IPS DF 4.7 (cell line): ENCODE measurements at regions not wholly inside any gene's neighbourhood (a gene's known extent, or its start where the extent isn't known, plus 50 kb on each side); places are given as distances from the start of the nearest gene placed in this dataset.
A peak's percentile ranks its signal among the peaks of the same experiment; 100 is the strongest.

Experiments used
- DNase-seq: peaks from one replicate; pipeline ENCODE4 v3.0.0-alpha.2; 2013; ENCODE audit warnings: low spot score; ENCODE audit errors: extremely low read depth

DNA sequence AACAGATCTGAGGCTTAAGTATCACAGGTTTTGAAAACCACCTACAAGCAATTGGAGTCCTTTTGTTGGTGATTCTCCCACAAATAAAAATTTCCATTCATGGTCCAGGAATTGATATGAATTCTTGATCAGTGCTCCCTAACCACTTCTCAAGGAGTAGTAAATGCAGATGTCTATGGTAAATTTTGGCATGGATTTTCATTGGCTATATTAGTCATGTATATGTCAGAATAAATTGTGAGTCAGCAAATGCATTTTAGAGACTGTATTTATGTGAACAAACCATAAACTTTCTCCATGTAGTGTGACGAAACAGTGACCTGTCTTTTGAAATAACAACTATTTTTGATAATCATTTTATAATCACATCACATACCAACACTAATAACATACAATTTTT lies 611.1 kb downstream of the HTR1A start:
- DNase-seq, result no peak

DNA sequence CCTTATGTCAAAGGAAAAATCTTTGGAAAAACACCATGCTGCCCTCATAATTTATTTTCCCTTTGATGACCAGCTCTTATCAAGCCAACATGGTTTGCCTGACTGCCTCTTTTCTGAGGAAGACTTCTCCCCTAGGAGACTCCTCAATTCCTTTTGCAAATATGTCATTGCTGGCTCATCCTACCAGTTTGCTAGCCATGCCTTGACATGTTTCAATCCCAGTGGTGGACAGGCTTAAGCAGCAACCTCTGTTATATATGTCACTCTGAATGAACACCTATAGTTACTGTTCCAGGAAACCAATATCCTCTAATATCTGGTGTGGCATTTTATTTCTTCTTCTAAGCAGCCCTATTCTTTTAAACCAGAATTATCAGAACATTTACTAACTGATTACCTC lies 615.8 kb downstream of the HTR1A start:
- no peak for DNase-seq

DNA sequence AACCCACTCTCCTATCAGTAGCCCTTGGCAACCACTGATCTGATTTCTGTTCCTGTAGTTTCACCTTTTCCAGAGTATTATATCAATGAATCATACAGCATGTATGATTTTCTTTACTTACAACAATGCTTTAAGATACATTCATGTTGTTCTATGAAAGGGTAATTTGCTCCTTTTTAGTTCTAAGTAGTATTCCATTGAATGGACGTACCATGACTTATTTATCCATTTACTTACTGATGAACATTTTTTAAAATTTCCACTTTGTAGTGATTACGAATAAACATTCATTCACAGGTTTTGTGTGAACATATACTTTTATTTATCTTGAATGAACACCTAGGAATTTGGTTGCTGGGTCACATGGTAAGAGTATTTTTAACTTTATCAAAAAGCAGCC lies 620.8 kb downstream of the HTR1A start:
- no peak for DNase-seq

DNA sequence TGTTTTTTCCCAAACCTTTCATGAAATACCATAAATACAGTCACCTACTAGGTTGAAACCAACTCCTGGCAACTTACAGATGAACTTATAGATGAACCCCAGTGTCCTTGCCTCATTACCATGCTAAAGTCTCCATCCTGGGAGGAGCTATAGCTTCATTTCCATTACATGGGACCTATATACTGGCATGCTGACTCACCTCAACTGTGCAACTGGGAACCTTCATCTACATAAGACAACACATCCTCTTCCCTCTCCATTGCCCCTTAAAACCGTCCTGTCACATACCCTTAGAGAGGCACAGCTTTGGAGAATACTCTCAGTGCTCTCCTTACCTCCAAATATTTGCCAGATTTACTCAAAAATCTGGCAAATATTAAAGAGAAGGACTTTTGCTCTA lies 638.3 kb downstream of the HTR1A start:
- DNase-seq, result peak; percentile 28

DNA sequence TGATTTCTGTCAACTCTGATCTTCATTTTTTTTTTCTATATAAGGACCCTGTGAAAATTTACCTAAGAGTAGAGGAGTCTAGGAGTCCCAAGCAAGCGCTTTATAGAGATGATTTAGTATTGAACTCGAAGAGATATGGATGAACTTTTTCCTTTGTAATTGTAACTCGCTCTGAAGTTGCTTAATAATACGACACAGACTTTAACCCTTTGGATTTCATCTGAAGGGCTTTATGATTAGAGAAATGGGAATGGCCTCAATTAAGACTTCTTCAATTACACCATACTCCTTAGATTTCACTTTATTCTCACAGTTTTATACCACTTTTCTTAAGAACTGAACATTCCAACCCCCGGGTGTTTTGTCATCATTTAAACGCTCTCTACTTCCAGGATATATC lies 647.7 kb downstream of the HTR1A start:
- DNase-seq, result no peak

DNA sequence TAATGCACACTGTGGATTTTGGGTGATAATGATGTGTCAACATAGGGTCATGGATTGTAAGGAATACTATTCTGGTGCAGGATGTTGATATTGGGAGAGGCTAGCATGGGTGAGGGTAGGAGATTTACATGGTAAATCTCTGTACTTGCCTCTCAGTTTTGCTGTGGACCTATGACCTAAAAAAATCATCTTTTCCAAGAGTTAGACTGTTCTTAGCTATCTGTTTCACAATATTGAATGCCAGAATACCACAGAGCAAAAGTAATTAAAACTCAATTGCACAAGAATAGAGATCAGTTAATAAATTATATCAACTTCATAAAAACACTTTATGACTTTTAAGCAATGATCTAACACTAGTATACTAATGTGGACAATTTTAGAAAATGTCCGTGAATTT lies 651.6 kb downstream of the HTR1A start:
- DNase-seq, result no peak

DNA sequence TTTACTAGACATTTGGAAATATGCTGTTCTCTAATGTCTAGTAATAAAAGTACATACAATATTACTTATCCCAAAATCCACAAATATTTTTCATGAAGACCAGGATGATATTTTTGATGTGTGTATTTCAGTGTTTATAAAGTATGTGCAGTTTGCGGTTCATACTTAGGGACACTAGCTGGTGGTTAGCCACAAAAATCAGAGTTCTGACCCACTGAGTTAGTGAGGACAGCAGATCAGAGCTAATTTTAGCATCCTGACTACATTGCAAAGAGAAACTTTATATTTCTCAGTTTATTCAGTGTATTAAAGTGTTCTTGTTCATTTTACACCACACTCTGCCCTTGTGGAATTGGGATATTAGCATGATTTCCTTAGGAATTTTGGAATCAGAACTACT lies 655.3 kb downstream of the HTR1A start:
- DNase-seq, result no peak

DNA sequence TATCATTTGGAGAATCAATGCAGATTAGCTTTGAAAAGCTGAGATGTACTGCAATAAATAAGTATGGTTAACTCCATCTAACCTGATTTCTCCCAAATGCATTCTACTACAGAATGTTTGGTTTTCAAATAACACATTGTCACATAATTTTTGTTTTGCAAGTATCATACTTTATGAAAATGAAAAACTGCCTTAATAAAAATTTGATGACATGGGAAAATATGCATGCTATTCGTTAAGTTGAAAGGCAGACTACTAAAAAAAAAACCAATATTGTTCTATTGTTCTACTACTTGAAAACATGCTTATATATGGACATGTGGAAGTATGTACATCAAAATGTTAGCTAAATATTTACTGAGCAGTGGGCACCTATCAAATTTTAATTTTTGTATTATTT lies 668.9 kb downstream of the HTR1A start:
- DNase-seq, result no peak

DNA sequence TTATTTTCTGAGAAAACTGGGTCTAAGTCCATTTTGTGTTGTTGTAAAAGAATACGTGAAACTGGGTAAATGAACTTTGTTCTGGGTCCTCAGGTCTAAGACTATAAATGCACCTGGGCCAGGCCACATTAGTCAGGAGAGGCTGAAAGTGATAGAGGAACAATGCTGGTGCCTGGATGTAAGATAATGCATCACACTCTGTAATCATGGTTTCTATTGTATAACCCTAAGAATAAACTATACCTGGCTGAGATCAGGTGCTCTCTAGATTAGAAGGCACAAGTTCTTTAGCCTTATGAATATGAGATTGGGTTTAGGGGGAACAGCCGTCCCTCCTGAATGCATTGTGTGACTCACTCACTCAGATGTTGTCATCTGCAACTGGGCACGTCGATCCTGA lies 675.5 kb downstream of the HTR1A start:
- DNase-seq, result no peak

DNA sequence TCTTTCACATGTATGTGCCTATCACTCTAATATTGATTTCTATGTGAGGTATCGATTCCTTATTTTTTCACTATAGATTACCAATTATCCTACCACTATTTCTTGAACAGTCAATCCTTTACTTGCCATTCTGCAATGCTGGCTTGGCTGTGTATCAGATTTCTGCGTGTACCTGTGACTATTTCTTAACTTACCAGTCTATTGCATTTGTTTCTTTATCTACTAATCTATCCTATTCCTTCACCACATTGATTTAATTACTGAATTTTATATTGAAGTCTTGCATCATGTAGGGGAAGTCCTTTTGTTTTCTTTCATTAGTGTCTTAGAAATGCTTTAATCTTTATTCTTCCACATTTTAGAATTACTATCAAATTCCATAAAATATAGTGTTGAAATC lies 684.8 kb downstream of the LRRC70 start:
- no peak for DNase-seq

DNA sequence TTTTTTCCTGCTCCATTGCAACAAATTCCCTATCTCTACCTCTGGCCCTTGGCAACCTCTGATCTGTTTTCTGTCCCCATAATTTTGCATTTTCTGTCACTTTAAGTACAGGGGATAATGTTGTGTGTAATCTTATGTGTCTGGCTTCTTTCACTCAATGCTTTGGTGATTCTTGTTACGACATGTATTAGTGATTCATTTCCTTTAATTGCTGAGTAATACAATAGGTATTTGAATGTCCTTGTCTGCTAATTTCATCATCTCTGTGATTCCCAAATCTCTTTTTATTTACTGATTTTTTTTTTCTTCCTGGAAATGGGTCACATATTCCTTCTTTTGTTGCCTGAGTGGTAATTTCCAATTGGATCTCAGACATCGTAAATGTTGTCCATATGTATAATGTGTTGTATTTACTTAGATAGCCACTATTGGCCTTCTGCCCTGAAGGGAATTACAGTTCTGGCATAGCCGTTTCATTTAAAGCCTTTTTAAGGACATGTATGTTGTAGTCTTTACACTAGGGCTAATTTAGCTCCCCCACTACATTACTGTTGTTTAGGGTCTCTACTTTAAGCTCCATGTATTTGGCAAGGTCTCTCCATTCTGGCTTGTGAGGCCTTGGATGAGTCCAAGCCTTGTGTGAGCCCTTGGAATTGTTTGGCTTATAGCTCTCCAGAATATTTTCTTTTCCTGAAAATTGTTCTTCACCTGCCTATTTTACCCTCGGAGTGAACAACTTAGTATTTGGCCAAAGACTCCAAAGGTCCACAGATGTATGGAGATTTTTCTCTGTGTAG lies 683.8 kb downstream of the LRRC70 start:
- no peak for DNase-seq

DNA sequence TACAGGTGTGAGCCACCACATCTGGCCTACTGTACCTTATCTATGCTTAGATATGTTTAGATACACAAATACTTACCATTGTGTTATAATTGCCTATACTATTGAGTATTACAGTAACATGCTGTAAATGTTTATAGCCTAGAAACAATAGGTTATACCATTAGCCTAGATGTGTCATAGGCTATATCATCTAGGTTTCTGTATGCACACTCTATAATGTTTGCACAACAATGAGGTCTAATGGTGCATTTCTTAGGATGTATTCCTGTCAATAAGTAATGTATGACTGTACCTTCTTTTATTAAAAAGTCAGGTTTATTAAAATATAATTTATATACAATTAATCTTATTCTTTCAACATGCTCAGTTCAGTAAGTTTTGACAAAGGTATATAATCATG lies 683.1 kb downstream of the LRRC70 start:
- no peak for DNase-seq

DNA sequence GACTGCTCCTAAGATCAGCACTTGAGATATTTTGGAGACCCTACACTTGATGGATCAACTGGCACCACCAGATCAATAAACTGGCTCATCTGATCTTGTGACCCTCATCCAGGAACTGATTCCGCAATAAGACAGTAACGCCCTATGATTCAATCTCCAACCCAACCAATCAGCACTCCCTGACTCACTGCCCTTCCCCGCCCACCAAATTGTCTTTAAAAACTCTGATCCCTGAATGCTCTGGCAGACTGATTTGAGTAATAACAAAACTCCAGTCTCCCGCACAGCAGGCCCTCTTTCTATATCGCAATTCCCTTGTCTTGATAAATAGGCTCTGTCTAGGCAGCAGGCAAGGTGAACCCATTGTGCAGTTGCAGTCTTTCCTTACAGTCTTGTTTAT lies 677.0 kb downstream of the LRRC70 start:
- DNase-seq, result peak; percentile 46

DNA sequence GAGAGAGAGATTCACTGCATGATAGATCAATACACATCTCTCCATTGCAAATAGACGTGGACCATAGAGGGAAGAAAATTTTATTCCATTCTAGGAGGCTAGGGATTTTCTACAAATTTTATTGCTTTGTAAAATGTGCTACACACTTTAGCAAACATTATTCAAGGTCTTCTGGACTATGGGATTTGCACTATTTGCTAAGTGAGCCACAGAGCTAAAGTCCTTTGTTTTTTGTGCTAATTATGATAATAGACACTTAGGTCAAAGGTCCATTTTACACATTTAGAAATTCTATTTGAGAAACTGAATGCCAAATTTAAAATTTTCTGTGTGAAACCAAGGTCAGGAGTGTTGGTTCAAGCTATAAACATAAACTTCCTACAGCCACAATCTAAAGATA lies 672.3 kb downstream of the LRRC70 start:
- no peak for DNase-seq

DNA sequence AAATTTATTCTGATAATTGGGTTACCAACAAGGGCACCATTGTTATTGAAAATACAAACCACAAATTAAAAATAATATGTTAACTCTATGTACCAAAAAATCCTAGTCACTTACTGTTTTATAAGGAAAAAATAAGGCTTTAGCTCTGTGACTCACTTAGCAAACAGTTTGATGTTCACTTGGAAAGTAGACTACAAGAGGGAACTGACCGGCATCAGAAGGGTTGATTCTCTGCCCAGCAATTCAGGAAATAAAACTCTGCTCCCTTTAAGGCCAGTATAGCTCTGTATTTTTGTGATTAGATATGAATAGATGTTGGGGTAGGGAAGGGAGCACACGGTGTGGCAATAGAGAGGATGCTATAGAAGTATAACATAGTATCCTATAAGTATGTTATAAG lies 671.3 kb downstream of the LRRC70 start:
- no peak for DNase-seq

DNA sequence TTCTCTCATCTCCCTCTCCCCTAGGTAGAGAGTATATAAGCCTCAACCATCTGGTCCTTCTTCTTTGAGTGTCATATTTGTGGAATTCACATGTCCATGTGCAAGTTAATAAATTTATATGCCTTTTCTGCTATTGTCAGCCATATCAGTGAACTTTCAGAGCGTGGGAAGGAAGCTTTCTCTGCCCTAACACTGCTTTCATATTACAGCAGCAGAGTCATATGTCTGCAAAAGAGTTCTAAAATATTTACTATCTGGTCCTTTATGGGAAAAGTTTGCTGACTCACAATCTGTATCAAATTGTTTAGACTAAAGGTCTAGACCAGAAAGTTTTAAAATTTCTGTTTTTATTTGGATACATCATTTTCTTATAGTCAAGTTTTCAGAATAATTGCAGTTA lies 669.0 kb downstream of the LRRC70 start:
- no peak for DNase-seq

DNA sequence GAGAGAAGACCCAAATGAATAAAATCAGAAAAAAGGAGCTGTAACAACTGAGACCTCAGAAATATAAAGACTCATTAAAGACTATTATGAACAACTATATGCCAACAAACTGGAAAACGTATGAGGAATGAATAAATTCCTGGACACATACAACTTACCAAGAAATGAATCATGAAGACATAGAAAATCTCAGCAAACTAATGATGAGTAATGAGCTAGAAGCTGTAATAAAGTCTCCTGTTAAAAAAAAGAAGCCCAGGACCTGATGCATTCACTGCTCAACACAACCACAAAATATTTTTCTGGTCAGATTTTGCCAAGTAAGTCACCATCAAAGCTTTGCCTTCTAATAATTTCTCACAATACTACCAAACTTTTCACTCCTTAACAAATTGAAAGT lies 666.7 kb downstream of the LRRC70 start:
- DNase-seq, result no peak

DNA sequence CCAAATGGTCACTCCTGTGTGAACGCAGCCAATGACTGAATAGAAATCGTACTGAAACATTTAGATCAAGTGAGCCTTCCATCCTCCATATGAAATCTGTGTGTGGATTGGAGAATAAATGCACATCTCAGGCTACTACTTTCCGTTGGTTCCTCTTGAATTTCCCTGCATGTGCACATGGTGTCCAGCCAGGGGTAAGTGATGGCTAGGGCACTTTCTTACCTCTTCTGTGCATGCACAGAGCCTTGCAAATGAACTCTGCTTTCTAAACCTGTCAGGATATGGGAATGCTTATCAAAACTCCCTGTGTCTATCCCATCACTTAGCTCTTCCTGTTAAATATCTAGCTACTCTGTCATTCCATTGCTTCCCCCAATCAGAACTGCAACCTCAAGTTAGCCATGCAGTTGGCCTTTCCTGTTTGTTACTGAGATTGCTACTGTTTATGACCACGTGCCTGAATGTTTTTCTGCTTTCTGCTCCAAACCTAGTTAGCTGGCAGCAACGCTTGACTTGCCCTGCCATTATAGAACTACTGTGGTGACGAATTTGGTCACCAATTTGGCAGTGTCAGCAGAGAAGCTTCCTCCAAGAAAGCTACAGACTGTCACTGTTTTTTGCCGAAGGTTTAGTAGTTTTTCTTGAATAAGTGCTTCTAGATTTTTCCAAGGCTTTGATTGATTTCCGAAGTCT lies 661.6 kb downstream of the LRRC70 start:
- DNase-seq, result no peak

DNA sequence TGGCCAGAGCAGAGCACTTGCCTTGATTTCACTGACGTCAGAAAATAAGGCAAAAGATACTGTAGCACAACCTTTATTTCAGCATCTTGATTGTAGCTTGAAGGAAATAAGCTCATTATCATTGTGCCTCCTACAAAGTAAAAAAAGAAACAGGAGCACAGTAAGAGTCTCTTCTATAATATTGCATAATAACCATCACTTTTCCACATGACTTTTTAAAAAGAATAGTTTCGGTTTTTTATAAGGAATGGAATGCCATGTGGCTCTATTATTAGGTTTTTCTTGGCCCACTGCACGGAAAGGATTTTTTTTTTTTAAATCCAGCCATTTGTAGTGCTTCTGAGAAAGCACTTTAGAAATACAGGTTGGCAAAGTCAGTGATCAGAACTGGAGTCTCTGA lies 655.3 kb downstream of the LRRC70 start:
- no peak for DNase-seq

DNA sequence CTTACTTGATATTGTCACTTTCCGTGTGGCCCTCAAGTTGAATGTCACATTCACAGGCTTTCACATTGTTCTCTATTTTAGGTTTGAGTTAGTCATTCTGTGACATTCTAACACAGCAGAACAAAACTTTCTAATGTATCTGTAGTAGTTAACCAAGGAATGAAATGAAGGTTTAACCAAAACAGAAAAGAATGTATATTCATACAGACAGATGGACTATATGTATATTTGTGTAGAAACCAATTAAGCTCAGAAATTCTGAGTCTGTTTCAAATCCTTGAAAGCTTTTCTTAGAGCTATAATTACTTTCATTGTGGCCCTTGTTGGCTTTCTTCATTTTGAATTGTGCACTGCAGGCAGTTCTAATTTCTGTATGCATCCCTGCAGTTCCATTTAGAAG lies 654.7 kb downstream of the LRRC70 start:
- DNase-seq, result no peak

DNA sequence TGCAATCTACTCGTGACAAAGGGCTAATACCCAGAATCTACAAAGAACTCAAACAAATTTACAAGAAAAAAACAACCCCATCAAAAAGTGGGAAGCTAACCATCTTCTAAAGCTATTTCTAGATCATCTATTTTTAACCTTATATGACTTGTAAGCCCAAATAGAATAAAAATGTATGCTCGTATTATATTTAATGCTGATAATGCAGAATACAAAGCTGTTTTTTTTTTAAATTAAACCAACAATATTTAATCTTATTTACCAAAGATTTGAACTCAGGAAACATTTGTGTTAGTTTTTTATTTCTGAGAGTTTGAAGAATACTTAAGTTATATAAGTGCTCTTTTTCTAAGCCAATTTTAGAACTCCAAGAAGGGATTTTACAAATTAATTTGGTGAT lies 652.1 kb downstream of the LRRC70 start:
- no peak for DNase-seq

DNA sequence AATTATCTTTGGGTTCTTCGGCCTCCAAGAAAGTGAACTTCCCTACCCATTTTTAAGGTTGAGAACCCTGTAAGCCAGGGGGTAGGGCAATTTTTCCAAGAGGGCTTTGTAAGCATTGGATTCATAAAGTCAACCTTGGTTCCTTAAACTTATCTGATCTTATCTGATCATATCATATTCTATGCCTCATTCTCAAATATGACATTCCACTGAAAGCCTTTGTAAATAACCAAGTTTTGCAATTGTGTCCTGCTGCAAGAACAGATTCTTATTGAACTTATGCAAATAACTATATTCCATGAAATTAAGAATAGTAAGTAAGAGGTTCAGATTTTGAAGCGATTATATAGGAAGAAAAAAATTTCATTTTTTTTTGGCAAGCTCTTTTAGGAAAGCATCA lies 649.5 kb downstream of the LRRC70 start:
- no peak for DNase-seq

DNA sequence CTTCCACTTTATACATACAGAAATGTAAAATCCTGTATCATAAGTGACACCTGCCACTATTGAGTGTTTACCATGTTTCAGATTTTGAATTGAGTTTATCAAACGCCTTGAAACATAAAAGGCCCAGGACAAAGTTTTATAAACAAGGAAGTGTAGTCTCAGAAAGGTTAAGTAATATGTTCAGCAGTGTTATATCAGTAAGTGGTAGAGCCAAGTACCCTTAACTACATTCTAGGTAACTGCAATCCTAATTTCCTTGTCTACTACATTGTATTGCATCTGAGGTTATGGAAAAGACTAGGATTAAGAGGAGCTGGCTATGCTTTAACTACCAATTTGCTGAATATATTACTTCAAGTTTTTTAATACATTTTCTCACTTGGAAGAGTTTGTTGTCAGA lies 641.6 kb downstream of the LRRC70 start:
- DNase-seq, result no peak
